ENCODE measurements at regions not wholly inside any gene's neighbourhood (a gene's known extent, or its start where the extent isn't known, plus 50 kb on each side); places are given as distances from the start of the nearest gene placed in this dataset.

- TF ChIP-seq SALL2 (tag by site-specific recombination; IDR thresholded peaks at IDR 0.05; ENCODE audit: borderline replicate concordance) (no peak), ZNF433 (tag by site-specific recombination; IDR thresholded peaks at IDR 0.05; ENCODE audit: low read depth) (no peak), YY1 (tag by site-specific recombination; IDR thresholded peaks at IDR 0.05) (no peak), ZNF518A (tag by site-specific recombination; conservative IDR thresholded peaks at IDR 0.05; ENCODE audit: low read depth) (no peak), ZNF280D (tag by site-specific recombination; IDR thresholded peaks at IDR 0.05) (no peak), ZNF529 (tag by site-specific recombination; IDR thresholded peaks at IDR 0.05; ENCODE audit: insufficient replicate concordance) (no peak), ZNF555 (tag by site-specific recombination; conservative IDR thresholded peaks at IDR 0.05) (no peak), ZNF37A (tag by site-specific recombination; IDR thresholded peaks at IDR 0.05) (no peak), ZSCAN4 (tag by site-specific recombination; IDR thresholded peaks at IDR 0.05) (no peak), ZNF121 (tag by site-specific recombination; IDR thresholded peaks at IDR 0.05) (no peak), OVOL3 (tag by site-specific recombination; IDR thresholded peaks at IDR 0.05) (no peak), KLF9 (tag by site-specific recombination; IDR thresholded peaks at IDR 0.05; ENCODE audit: low read depth) (no peak), TSHZ1 (tag by site-specific recombination; IDR thresholded peaks at IDR 0.05; ENCODE audit: borderline replicate concordance) (no peak), ZBTB1 (tag by site-specific recombination; IDR thresholded peaks at IDR 0.05) (no peak), SCRT2 (tag by site-specific recombination; IDR thresholded peaks at IDR 0.05) (no peak), ZNF114 (tag by site-specific recombination; IDR thresholded peaks at IDR 0.05) (no peak), WT1 (tag by site-specific recombination; IDR thresholded peaks at IDR 0.05) (no peak), ZFP3 (tag by site-specific recombination; IDR thresholded peaks at IDR 0.05; ENCODE audit: low read depth) (no peak), PRDM2 (tag by site-specific recombination; IDR thresholded peaks at IDR 0.05; ENCODE audit: borderline replicate concordance) (no peak)
- no peak overlapping the region for H3K27ac ChIP-seq (ENCODE audit: extremely low read depth, low read depth, low read length)
- H3K36me3 ChIP-seq (ENCODE audit: control insufficient read depth in 2 of 2, insufficient read depth in 1 of 2, low read length in 2 of 2): no peaks in the 10 kb centered on the region
- CTCF ChIA-PET: interaction anchor here (1.1 kb wide), 1 partner anchor 16 kb away, joined by 3 read pairs; no protein-coding TSS in a partner anchor
- POLR2A ChIA-PET: no interaction called here
- H3K9me3 ChIP-seq (ENCODE audit: control insufficient read depth, insufficient read depth, low read depth, low read length): no peaks in the 10 kb centered on the region
- no peak overlapping the region for H3K4me3 ChIP-seq (ENCODE audit: low read depth, low read length)
- H3K4me1 ChIP-seq (ENCODE audit: control insufficient read depth, insufficient read depth, low read length): no peaks in the 10 kb centered on the region
These were observed 123.1 kb upstream of the EEF2KMT start for GRCh38 chr16:5220705-5221104.

Data from HEK293 (cell line).